ENCODE measurements at regions not wholly inside any gene's neighbourhood (a gene's known extent, or its start where the extent isn't known, plus 50 kb on each side); places are given as distances from the start of the nearest gene placed in this dataset. TPM values are rescaled to one million over a fixed set of nuclear protein-coding genes. Genes with fewer than 3 reads are reported as not detected.

DNA sequence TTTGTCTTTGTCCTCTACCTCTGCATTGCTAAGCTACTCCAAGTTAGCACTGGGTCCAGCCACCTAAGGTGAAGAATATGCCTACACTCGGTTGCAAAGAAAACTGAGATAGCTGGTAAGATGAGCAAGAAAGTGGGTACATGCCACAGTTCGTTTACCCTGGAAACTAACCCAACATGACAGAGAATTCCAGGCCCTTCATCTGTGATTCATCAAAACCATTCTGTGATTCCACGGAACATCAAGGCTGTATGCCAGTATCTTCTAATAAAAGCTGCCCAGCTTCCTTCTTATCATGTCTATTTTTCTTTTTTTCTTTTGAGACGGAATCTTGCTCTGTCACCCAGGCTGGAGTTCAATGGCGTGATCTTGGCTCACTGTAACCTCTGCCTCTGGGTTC lies 58.7 kb upstream of the SPANXC start:
- no TSS peak for BruUV-seq (replicated peaks)
- Histone ChIP-seq H3K79me2 (ENCODE audit: control insufficient read depth, insufficient read depth, low read length) (no peaks in the 10 kb centered on the region), H3K27ac (ENCODE audit: insufficient read depth, low read depth, low read length) (no peak overlapping the region), H3K27me3 (ENCODE audit: control insufficient read depth in 2 of 2, insufficient read depth in 2 of 2, low read length in 2 of 2) (no peaks in the 10 kb centered on the region), H3K4me1 (ENCODE audit: control insufficient read depth, extremely low read depth, insufficient read depth, low read length) (no peaks in the 10 kb centered on the region), H3K9me3 (replicated peaks; ENCODE audit: control insufficient read depth, insufficient read depth, low read length) (no peaks in the 10 kb centered on the region), H4K20me1 (replicated peaks; ENCODE audit: control insufficient read depth, extremely low read depth, insufficient read depth, low read length) (no peaks in the 10 kb centered on the region), H2AFZ (ENCODE audit: low read depth, low read length) (no peak overlapping the region), H3K36me3 (ENCODE audit: control insufficient read depth in 2 of 2, extremely low read depth in 1 of 2, insufficient read depth in 2 of 2, low read length in 2 of 2) (no peaks in the 10 kb centered on the region), H3K4me3 (replicated peaks in 1 of 3; ENCODE audit: insufficient read depth in 1 of 3, low read depth in 1 of 3, low read length in 3 of 3) (no peak overlapping the region), H3K9me1 (replicated peaks; ENCODE audit: control insufficient read depth, extremely low read depth, insufficient read depth, low read length) (no peaks in the 10 kb centered on the region), H3K4me2 (ENCODE audit: insufficient read depth, low read length) (no peak overlapping the region), H3K9ac (replicated peaks; ENCODE audit: extremely low read depth, insufficient read depth, low read length) (no peak overlapping the region)
- TF ChIP-seq POLR2AphosphoS5 (IDR thresholded peaks at IDR 0.05; ENCODE audit: insufficient read depth, low read depth, low read length) (no peak), FOS (IDR thresholded peaks at IDR 0.05; ENCODE audit: borderline replicate concordance, insufficient read depth, low read length) (no peak), MYC (IDR thresholded peaks at IDR 0.05; ENCODE audit: low read depth, low read length) (no peak), POLR2A (IDR thresholded peaks at IDR 0.05; ENCODE audit: low read depth, low read length) (no peak), GATA2 (IDR thresholded peaks at IDR 0.05; ENCODE audit: insufficient read depth, insufficient read length, low read depth, low read length) (no peak), JUN (IDR thresholded peaks at IDR 0.05; ENCODE audit: borderline replicate concordance, insufficient read depth, insufficient read length, low read depth) (no peak)
- TF ChIP-seq, protein P1, sequence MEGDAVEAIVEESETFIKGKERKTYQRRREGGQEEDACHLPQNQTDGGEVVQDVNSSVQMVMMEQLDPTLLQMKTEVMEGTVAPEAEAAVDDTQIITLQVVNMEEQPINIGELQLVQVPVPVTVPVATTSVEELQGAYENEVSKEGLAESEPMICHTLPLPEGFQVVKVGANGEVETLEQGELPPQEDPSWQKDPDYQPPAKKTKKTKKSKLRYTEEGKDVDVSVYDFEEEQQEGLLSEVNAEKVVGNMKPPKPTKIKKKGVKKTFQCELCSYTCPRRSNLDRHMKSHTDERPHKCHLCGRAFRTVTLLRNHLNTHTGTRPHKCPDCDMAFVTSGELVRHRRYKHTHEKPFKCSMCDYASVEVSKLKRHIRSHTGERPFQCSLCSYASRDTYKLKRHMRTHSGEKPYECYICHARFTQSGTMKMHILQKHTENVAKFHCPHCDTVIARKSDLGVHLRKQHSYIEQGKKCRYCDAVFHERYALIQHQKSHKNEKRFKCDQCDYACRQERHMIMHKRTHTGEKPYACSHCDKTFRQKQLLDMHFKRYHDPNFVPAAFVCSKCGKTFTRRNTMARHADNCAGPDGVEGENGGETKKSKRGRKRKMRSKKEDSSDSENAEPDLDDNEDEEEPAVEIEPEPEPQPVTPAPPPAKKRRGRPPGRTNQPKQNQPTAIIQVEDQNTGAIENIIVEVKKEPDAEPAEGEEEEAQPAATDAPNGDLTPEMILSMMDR (IDR thresholded peaks at IDR 0.05; ENCODE audit: extremely low read depth in 1 of 2, insufficient read depth in 1 of 2, low read depth in 1 of 2, low read length in 2 of 2): no peak
- TF ChIP-seq, protein P2, sequence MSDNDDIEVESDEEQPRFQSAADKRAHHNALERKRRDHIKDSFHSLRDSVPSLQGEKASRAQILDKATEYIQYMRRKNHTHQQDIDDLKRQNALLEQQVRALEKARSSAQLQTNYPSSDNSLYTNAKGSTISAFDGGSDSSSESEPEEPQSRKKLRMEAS (IDR thresholded peaks at IDR 0.05; ENCODE audit: insufficient read depth, insufficient read length): no peak
- ChIA-PET POLR2A (no interaction called here), CTCF (interaction anchor here (1.5 kb wide), 1 partner anchor 12 kb away, joined by 3 read pairs; no protein-coding TSS in a partner anchor)
- no peak for FAIRE-seq
- dilution Hi-C loops (cut with MboI; ENCODE audit: extremely low pct_ligation_motif_present, low sequenced_read_pairs) (no loop called here), intact Hi-C loops (cut with micrococcal nuclease) (no loop called here)
- DNase-seq (ENCODE audit: low read depth, low spot score): no peak

Small RNAs in the stretch of these regions (small RNA-seq; reads per million reads assigned to genes)
- gene AC234779.1 (ENCODE audit: insufficient read depth, insufficient read length, low read depth, low replicate concordance): not detected

All from endothelial cell of umbilical vein (primary cell).